Endothelial cell of umbilical vein (primary cell): ENCODE measurements at regions not wholly inside any gene's neighbourhood (a gene's known extent, or its start where the extent isn't known, plus 50 kb on each side); places are given as distances from the start of the nearest gene placed in this dataset.

Source experiments
- BruUV-seq: library from RNA; stranded (reverse); fragments of 400-500 nt; replicated peaks from 2 replicates; lab custom pipeline; 2021; lab: Mats Ljungman, UMichigan
- CTCF ChIA-PET: fragments of 300-600, 350-600 bp; sonication (Branson Sonifier 250); formaldehyde crosslinking; loops from one replicate; lab custom pipeline; 2021; ENCODE audit warnings: antibody characterized with exemption, inconsistent platforms; lab: Charles Lee
- POLR2A ChIA-PET: fragments of 300-600, 350-600 bp; sonication (Branson Sonifier 250); formaldehyde crosslinking; loops from one replicate; lab custom pipeline; 2021; ENCODE audit warnings: antibody characterized with exemption, inconsistent platforms; lab: Charles Lee
- DNase-seq: peaks from one replicate; pipeline ENCODE4 v3.0.0-alpha.2; 2011; ENCODE audit warnings: low read depth, low spot score
- FAIRE-seq: peaks from 2 replicates; lab custom pipeline; 2011; peaks lifted over from hg19 to GRCh38; lab: Jason Lieb, UNC
- H2AFZ ChIP-seq: 2 replicates; pipeline ENCODE4 v1.6.0; 2012; ENCODE audit warnings: low read depth, low read length, control low read depth, inconsistent platforms
- H3K27ac ChIP-seq: 2 replicates; pipeline ENCODE4 v1.5.1; 2011; ENCODE audit warnings: low read depth, mild to moderate bottlenecking, control low read depth, low read length, moderate library complexity; ENCODE audit not compliant: insufficient read depth
- H3K27me3 ChIP-seq, 2 experiments: 2 replicates each; pipeline versions ENCODE4 v1.6.0 to v1.6.1; 2011; ENCODE audit warnings: low read length in 2 of 2, mixed read lengths in 1 of 2; ENCODE audit not compliant: control insufficient read depth in 2 of 2, insufficient read depth in 2 of 2
- H3K36me3 ChIP-seq, 2 experiments: 2 replicates in 1 of 2; 3 replicates in 1 of 2; pipeline ENCODE4 v1.5.1; 2011; ENCODE audit warnings: low read length in 2 of 2, mild to moderate bottlenecking in 1 of 2, moderate library complexity in 1 of 2; ENCODE audit not compliant: control insufficient read depth in 2 of 2, insufficient read depth in 2 of 2; ENCODE audit errors: extremely low read depth in 1 of 2
- H3K4me1 ChIP-seq: 3 replicates; pipeline ENCODE4 v1.5.1; 2011; ENCODE audit warnings: mild to moderate bottlenecking, low read length; ENCODE audit not compliant: control insufficient read depth, insufficient read depth; ENCODE audit errors: extremely low read depth
- H3K4me2 ChIP-seq: 2 replicates; pipeline ENCODE4 v1.6.1; 2011; ENCODE audit warnings: low read length, control low read depth, mixed read lengths; ENCODE audit not compliant: insufficient read depth
- H3K4me3 ChIP-seq, 3 experiments: fragments of 200-600 bp in 1 of 3; sonication (generic), shearing (Covaris generic) in 1 of 3; replicated peaks in 1 of 3; 2 replicates each; pipeline ENCODE4 v1.5.1; 2011 to 2016; ENCODE audit warnings: control low read depth in 3 of 3, low read length in 3 of 3, mild to moderate bottlenecking in 2 of 3, inconsistent platforms in 1 of 3, low read depth in 1 of 3, moderate library complexity in 1 of 3; ENCODE audit not compliant: insufficient read depth in 1 of 3
- H3K79me2 ChIP-seq: 2 replicates; pipeline ENCODE4 v1.6.0; 2012; ENCODE audit warnings: low read length, inconsistent platforms; ENCODE audit not compliant: control insufficient read depth, insufficient read depth
- H3K9ac ChIP-seq: replicated peaks from 2 replicates; pipeline ENCODE3; 2011; ENCODE audit warnings: low read length, control low read depth; ENCODE audit not compliant: insufficient read depth; ENCODE audit errors: extremely low read depth
- H3K9me1 ChIP-seq: replicated peaks from 3 replicates; pipeline ENCODE4 v1.6.0; 2011; ENCODE audit warnings: mild to moderate bottlenecking, low read length; ENCODE audit not compliant: control insufficient read depth, insufficient read depth; ENCODE audit errors: extremely low read depth
- H3K9me3 ChIP-seq: replicated peaks from 2 replicates; pipeline ENCODE4 v1.5.1; 2012; ENCODE audit warnings: low read length, inconsistent platforms; ENCODE audit not compliant: control insufficient read depth, insufficient read depth
- H4K20me1 ChIP-seq: replicated peaks from 2 replicates; pipeline ENCODE3; 2011; ENCODE audit warnings: mild to moderate bottlenecking, low read length; ENCODE audit not compliant: control insufficient read depth, insufficient read depth; ENCODE audit errors: extremely low read depth
- CTCF ChIP-seq, 2 donors: IDR thresholded peaks; 1 replicate in 1 of 2; 2 replicates in 1 of 2; pipeline ENCODE4 v1.5.1; 2011; ENCODE audit warnings: low read length in 2 of 2, mild to moderate bottlenecking in 2 of 2, moderate library complexity in 2 of 2, control low read depth in 1 of 2, inconsistent platforms in 1 of 2, low read depth in 1 of 2; ENCODE audit not compliant: insufficient read depth in 1 of 2; ENCODE audit errors: extremely low read depth in 1 of 2
- EZH2 ChIP-seq: IDR thresholded peaks from 2 replicates; pipeline ENCODE4 v1.6.1; 2012; ENCODE audit warnings: borderline replicate concordance, low read depth, mild to moderate bottlenecking, moderate library complexity, low read length, inconsistent platforms; ENCODE audit not compliant: severe bottlenecking
- FOS ChIP-seq: IDR thresholded peaks from 2 replicates; pipeline ENCODE4 v1.6.1; 2011; ENCODE audit warnings: mild to moderate bottlenecking, low read length, moderate library complexity, borderline replicate concordance; ENCODE audit not compliant: insufficient read depth
- GATA2 ChIP-seq: IDR thresholded peaks from 2 replicates; pipeline ENCODE4 v1.7.0; 2011; ENCODE audit warnings: low read depth, mild to moderate bottlenecking, moderate library complexity, mixed read lengths, low read length; ENCODE audit not compliant: insufficient read length, insufficient read depth
- JUN ChIP-seq: IDR thresholded peaks from 2 replicates; pipeline ENCODE4 v1.6.1; 2011; ENCODE audit warnings: borderline replicate concordance, low read depth; ENCODE audit not compliant: insufficient read length, insufficient read depth
- MAX ChIP-seq: IDR thresholded peaks from 2 replicates; pipeline ENCODE4 v1.6.1; 2011; ENCODE audit not compliant: insufficient read depth, insufficient read length
- MYC ChIP-seq: IDR thresholded peaks from one replicate; pipeline ENCODE4 v1.6.1; 2011; ENCODE audit warnings: mild to moderate bottlenecking, low read depth, low read length
- POLR2A ChIP-seq: IDR thresholded peaks from 2 replicates; pipeline ENCODE4 v1.6.1; 2012; ENCODE audit warnings: low read depth, mild to moderate bottlenecking, control low read depth, low read length
- POLR2AphosphoS5 ChIP-seq: IDR thresholded peaks from 2 replicates; pipeline ENCODE4 v1.6.1; 2012; ENCODE audit warnings: low read depth, mild to moderate bottlenecking, control low read depth, low read length, moderate library complexity; ENCODE audit not compliant: insufficient read depth
- dilution Hi-C: fragments of 300-500 bp; cut with MboI; formaldehyde crosslinking; loops from one replicate; pipeline ENCODE4 v1.15.0; 2019; ENCODE audit warnings: low sequenced_read_pairs; ENCODE audit not compliant: extremely low pct_ligation_motif_present
- intact Hi-C: fragments of 100-400 bp; cut with micrococcal nuclease; formaldehyde crosslinking; loops from one replicate; pipeline ENCODE4 v1.10.0; 2022

GRCh38 chr4:181502611-181503010 is 740.6 kb upstream of the TENM3 start:
- POLR2A ChIA-PET: no interaction called here

More at GRCh38 chr4:181502611-181503010, 740.6 kb upstream of the TENM3 start:
- no peaks in the 10 kb centered on the region for H4K20me1 ChIP-seq
- intact Hi-C loops: no loop called here
- H3K9me1 ChIP-seq: no peaks in the 10 kb centered on the region
- FAIRE-seq (no peak), DNase-seq (no peak)
- no peak overlapping the region for H2AFZ ChIP-seq
- BruUV-seq: no TSS peak
- H3K79me2 ChIP-seq: no peaks in the 10 kb centered on the region
- TF ChIP-seq JUN (no peak), CTCF (IDR thresholded peaks at IDR 0.05; ENCODE audit: extremely low read depth in 1 of 2, insufficient read depth in 1 of 2, low read depth in 1 of 2, low read length in 2 of 2) (no peak), EZH2 (no peak), MYC (no peak), POLR2AphosphoS5 (no peak), POLR2A (no peak), FOS (no peak), MAX (no peak), GATA2 (no peak)
- no peak overlapping the region for H3K9ac ChIP-seq
- no peak overlapping the region for H3K4me2 ChIP-seq
- H3K27me3 ChIP-seq: no peaks in the 10 kb centered on the region
- no peaks in the 10 kb centered on the region for H3K36me3 ChIP-seq
- dilution Hi-C loops: no loop called here
- no peak overlapping the region for H3K27ac ChIP-seq
- no peaks in the 10 kb centered on the region for H3K4me1 ChIP-seq
- no peaks in the 10 kb centered on the region for H3K9me3 ChIP-seq
- no peak overlapping the region for H3K4me3 ChIP-seq
- CTCF ChIA-PET: no interaction called here
